ENCODE measurements at regions not wholly inside any gene's neighbourhood (a gene's known extent, or its start where the extent isn't known, plus 50 kb on each side); places are given as distances from the start of the nearest gene placed in this dataset.

DNA sequence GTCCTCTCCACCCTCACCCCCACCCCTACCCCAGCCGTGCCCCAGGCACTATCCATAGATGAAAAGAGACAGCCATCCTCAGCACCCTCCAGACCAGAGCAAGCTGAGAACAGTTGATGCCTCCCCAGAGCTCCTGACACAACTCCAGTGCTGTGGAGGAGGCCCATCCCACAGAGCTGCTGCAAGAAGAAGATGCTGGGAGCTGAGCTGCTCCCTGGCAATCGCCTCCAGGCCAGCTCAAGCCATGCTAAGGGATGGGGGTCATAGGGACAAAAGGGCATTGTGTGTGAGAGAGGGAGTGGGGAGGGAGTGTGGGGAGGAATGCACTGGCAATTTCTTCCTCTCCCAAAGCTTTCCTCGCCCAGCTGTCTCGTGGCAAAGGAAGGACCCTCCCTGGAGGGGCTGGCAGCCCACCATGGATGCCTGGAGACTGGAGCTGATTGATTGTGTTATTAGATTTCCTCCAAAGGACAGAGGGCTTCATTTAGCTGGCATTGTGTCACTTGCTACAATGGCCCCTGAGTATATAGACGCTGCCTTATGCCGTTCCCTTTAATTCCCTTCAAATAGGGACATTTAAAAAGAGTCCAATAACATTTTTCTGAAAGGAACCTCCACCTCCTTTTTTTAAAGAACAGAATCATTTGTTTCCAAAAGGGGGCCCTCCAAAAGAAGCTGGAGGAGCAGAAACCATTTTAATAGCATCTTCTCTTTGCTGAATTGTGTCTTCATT lies 476.4 kb downstream of the FOXO1 start:
- TF ChIP-seq, protein P1, sequence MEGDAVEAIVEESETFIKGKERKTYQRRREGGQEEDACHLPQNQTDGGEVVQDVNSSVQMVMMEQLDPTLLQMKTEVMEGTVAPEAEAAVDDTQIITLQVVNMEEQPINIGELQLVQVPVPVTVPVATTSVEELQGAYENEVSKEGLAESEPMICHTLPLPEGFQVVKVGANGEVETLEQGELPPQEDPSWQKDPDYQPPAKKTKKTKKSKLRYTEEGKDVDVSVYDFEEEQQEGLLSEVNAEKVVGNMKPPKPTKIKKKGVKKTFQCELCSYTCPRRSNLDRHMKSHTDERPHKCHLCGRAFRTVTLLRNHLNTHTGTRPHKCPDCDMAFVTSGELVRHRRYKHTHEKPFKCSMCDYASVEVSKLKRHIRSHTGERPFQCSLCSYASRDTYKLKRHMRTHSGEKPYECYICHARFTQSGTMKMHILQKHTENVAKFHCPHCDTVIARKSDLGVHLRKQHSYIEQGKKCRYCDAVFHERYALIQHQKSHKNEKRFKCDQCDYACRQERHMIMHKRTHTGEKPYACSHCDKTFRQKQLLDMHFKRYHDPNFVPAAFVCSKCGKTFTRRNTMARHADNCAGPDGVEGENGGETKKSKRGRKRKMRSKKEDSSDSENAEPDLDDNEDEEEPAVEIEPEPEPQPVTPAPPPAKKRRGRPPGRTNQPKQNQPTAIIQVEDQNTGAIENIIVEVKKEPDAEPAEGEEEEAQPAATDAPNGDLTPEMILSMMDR (IDR thresholded peaks at IDR 0.05; ENCODE audit: low read length) = no peak
- TF ChIP-seq EZH2 (IDR thresholded peaks at IDR 0.05; ENCODE audit: borderline replicate concordance, low read length) = no peak
